Adrenal gland (tissue), 9 donors: ENCODE measurements at regions not wholly inside any gene's neighbourhood (a gene's known extent, or its start where the extent isn't known, plus 50 kb on each side); places are given as distances from the start of the nearest gene placed in this dataset.

Experiments used
- DNase-seq, 7 donors: peaks; one replicate each; pipeline ENCODE4 v3.0.0-alpha.2; 2019 to 2020
- H3K27ac ChIP-seq, 5 donors: fragments of 200-600 bp; sonication (generic) in 4 of 5; 1 replicate in 3 of 5; 2 replicates in 2 of 5; pipeline versions ENCODE4 v1.5.1 to v1.8.0; 2016 to 2020; ENCODE audit warnings: mild to moderate bottlenecking in 1 of 5
- H3K27me3 ChIP-seq: fragments of 200-600 bp; 2 replicates; pipeline ENCODE4 v1.8.0; 2021
- H3K36me3 ChIP-seq, 2 donors: fragments of 200-600 bp; replicated peaks in 1 of 2; 1 replicate in 1 of 2; 2 replicates in 1 of 2; pipeline versions ENCODE4 v1.5.1 to v1.8.0; 2018 to 2022
- H3K4me1 ChIP-seq, 2 donors: fragments of 200-600 bp; replicated peaks in 1 of 2; 1 replicate in 1 of 2; 2 replicates in 1 of 2; pipeline versions ENCODE4 v1.5.1 to v1.8.0; 2018 to 2021
- H3K4me3 ChIP-seq, 4 donors: fragments of 200-600 bp; sonication (generic) in 3 of 4; one replicate each; pipeline ENCODE4 v1.5.1; 2016 to 2018
- H3K9me3 ChIP-seq, 3 donors: fragments of 200-600 bp; sonication (generic) in 1 of 3; replicated peaks in 1 of 3; 1 replicate in 2 of 3; 2 replicates in 1 of 3; pipeline versions ENCODE4 v1.5.1 to v1.8.0; 2016 to 2021
- CTCF ChIP-seq, 6 experiments: fragments of 450-650 bp in 4 of 6; fragments of 200-600 bp in 2 of 6; sonication (generic) in 1 of 6; IDR thresholded peaks; 1 replicate in 5 of 6; 2 replicates in 1 of 6; pipeline versions ENCODE4 v1.5.1 to v1.8.0; 2016 to 2021; ENCODE audit warnings: antibody characterized with exemption in 6 of 6, mild to moderate bottlenecking in 2 of 6, moderate library complexity in 1 of 6
- POLR2A ChIP-seq, 2 donors: fragments of 450-650 bp; IDR thresholded peaks; one replicate each; pipeline ENCODE4 v1.6.1; 2017; ENCODE audit warnings: antibody characterized with exemption in 2 of 2, mild to moderate bottlenecking in 2 of 2, moderate library complexity in 1 of 2
- WGBS, 4 donors: extraction: QIAGEN DNeasy Blood & Tissue Kit in 2 of 4; methylation state at CpG; one replicate each; pipeline versions ENCODE4 v1.1.5 to v1.1.7; 2013 to 2017; 5-methylcytosine and 5-hydroxymethylcytosine counted together
- intact Hi-C, 2 donors: fragments of 100-400 bp; cut with DNase I; formaldehyde crosslinking; loops; one replicate each; pipeline versions ENCODE4 v1.14.1 to v1.15.0; 2022 to 2023
- donor health status: healthy with polysubstance abuse.
- donor health status: Bipolar disorder and iron deficiency.
- donor health status: DM: yes; HTN: yes; CAD: no.
- donor health status: DM: no; HTN: no; CAD: no.
- donor health status: DM: no; HTN: no; CAD: no.

- WGBS, 4 donors: 81 to 90% (median 85%) methylated on average over 5 of the region's 5 CpGs
- H3K27me3 ChIP-seq: no peaks in the 10 kb centered on the region
- no peak for DNase-seq
- TF ChIP-seq CTCF (IDR thresholded peaks at IDR 0.05) (no peak), POLR2A (IDR thresholded peaks at IDR 0.05) (no peak)
- H3K9me3 ChIP-seq: no peaks in the 10 kb centered on the region
- H3K4me3 ChIP-seq: no peak overlapping the region
- intact Hi-C loops: no loop called here
- no peak overlapping the region for H3K27ac ChIP-seq
- H3K4me1 ChIP-seq: peaks cover 0 to 5% of the 10 kb centered on the region in 2 donors
- H3K36me3 ChIP-seq: no peaks in the 10 kb centered on the region
Observed at GRCh38 chr5:12999667-13000066, 944.8 kb downstream of the DNAH5 start.

- intact Hi-C loops: no loop called here
- no peaks in the 10 kb centered on the region for H3K4me1 ChIP-seq
- H3K36me3 ChIP-seq: no peaks in the 10 kb centered on the region
- no peaks in the 10 kb centered on the region for H3K27me3 ChIP-seq
- H3K9me3 ChIP-seq: no peaks in the 10 kb centered on the region
- 59 to 71% (median 66%) methylated on average over 4 of the region's 4 CpGs for WGBS, 4 donors
- no peak overlapping the region for H3K27ac ChIP-seq
- TF ChIP-seq POLR2A (IDR thresholded peaks at IDR 0.05) (no peak), CTCF (IDR thresholded peaks at IDR 0.05) (no peak)
- no peak for DNase-seq
- H3K4me3 ChIP-seq: no peak overlapping the region
Observed at GRCh38 chr5:12985142-12985541, 959.3 kb downstream of the DNAH5 start.

- intact Hi-C loops: no loop called here
- H3K36me3 ChIP-seq: no peaks in the 10 kb centered on the region
- peaks cover 0 to 4% (median 0%) of the 10 kb centered on the region in 3 donors for H3K9me3 ChIP-seq
- no peak overlapping the region for H3K27ac ChIP-seq
- no peak for DNase-seq
- no peaks in the 10 kb centered on the region for H3K4me1 ChIP-seq
- no peak for TF ChIP-seq CTCF (IDR thresholded peaks at IDR 0.05)
- TF ChIP-seq POLR2A (IDR thresholded peaks at IDR 0.05): no peak
- WGBS, 4 donors: 60 to 65% (median 61%) methylated on average over 3 of the region's 3 CpGs
- H3K27me3 ChIP-seq: no peaks in the 10 kb centered on the region
- no peak overlapping the region for H3K4me3 ChIP-seq
Observed at GRCh38 chr5:12974856-12975255, 969.6 kb downstream of the DNAH5 start.

GRCh38 chr5:12965804-12966203, 978.7 kb downstream of the DNAH5 start:
- WGBS, 4 donors: 80 to 87% (median 81%) methylated on average over 4 of the region's 4 CpGs
- TF ChIP-seq POLR2A (IDR thresholded peaks at IDR 0.05): no peak
- no peak for TF ChIP-seq CTCF (IDR thresholded peaks at IDR 0.05)
- no peaks in the 10 kb centered on the region for H3K4me1 ChIP-seq
- H3K36me3 ChIP-seq: no peaks in the 10 kb centered on the region
- intact Hi-C loops: no loop called here
- H3K4me3 ChIP-seq: no peak overlapping the region
- H3K27ac ChIP-seq: no peak overlapping the region
- H3K9me3 ChIP-seq: no peaks in the 10 kb centered on the region
- H3K27me3 ChIP-seq: no peaks in the 10 kb centered on the region
- no peak for DNase-seq
